ENCODE measurements at regions not wholly inside any gene's neighbourhood (a gene's known extent, or its start where the extent isn't known, plus 50 kb on each side); places are given as distances from the start of the nearest gene placed in this dataset.

- Histone ChIP-seq H3K9me3 (ENCODE audit: control extremely low read depth in 1 of 3, control insufficient read depth in 2 of 3, insufficient read depth in 1 of 3, low read length in 2 of 3) (peaks cover 0 to 18% (median 0%) of the 10 kb centered on the region in 3 donors), H4K20me1 (ENCODE audit: control insufficient read depth, insufficient read depth, low read length, poor library complexity, severe bottlenecking) (no peaks in the 10 kb centered on the region), H3K4me3 (ENCODE audit: control extremely low read depth in 1 of 5, extremely low read depth in 1 of 5, insufficient read depth in 1 of 5, low read depth in 2 of 5, low read length in 4 of 5) (no peak overlapping the region), H2AFZ (ENCODE audit: insufficient read depth, low read depth, low read length, poor library complexity, severe bottlenecking) (no peak overlapping the region), H3K4me2 (replicated peaks; ENCODE audit: low read depth, low read length, poor library complexity, severe bottlenecking) (no peak overlapping the region), H3K27ac (ENCODE audit: low read length in 2 of 2) (no peak overlapping the region), H3K79me2 (ENCODE audit: control insufficient read depth, insufficient read depth, low read length) (no peaks in the 10 kb centered on the region), H3K36me3 (replicated peaks in 1 of 2; ENCODE audit: control extremely low read depth in 1 of 2, control insufficient read depth in 1 of 2, extremely low read depth in 1 of 2, insufficient read depth in 2 of 2, low read length in 1 of 2) (no peaks in the 10 kb centered on the region), H3K4me1 (ENCODE audit: control insufficient read depth in 2 of 2, insufficient read depth in 2 of 2, low read length in 2 of 2) (peaks cover 36 to 44% of the 10 kb centered on the region in 2 donors), H3K27me3 (replicated peaks in 1 of 4; ENCODE audit: control extremely low read depth in 1 of 4, control insufficient read depth in 3 of 4, insufficient read depth in 4 of 4, low read length in 3 of 4) (no peaks in the 10 kb centered on the region), H3K9ac (ENCODE audit: low read length) (no peak overlapping the region)
- Mint-ChIP-seq H3K4me3 (no peak overlapping the region), H3K4me1 (peaks cover 46% of the 10 kb centered on the region), H3K9me3 (ENCODE audit: insufficient read depth) (no peaks in the 10 kb centered on the region), H3K27me3 (peaks cover 3% of the 10 kb centered on the region), H3K27ac (peak overlapping the region; percentile 59)
- 84% methylated on average over 5 of the region's 5 CpGs for WGBS (ENCODE audit: insufficient coverage)
- POLR2A ChIA-PET: no interaction called here
- intact Hi-C loops (cut with micrococcal nuclease): no loop called here
- no peak for DNase-seq
- ATAC-seq (ENCODE audit: low read depth): no peak
- TF ChIP-seq CTCF (IDR thresholded peaks at IDR 0.05) (no peak), EZH2 (IDR thresholded peaks at IDR 0.05; ENCODE audit: borderline replicate concordance, insufficient read depth, low read depth, low read length, poor library complexity, severe bottlenecking) (no peak)
- CTCF ChIA-PET: no interaction called here
These were observed 1340.1 kb downstream of the TBC1D22A start for GRCh38 chr22:48102581-48102980.

DNA sequence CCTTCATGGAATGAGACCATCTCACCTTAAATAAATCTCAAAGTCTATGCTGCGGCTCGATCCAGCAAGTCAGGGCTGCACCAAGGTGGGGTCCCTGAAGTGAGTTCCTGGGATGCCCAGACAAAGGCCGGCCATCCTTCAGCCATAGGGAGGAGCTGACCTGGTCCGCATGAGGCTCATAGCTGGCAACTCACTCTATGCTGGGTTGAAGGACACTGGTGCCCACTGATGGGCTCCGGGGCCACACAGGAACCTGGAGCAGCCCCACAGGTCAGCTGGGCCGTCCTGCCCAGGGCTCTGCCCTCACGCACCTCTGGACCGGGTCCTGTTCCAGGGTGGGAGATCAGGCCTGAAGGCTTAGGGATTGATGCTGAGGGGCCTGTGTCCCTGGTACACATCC is 1339.3 kb downstream of the TBC1D22A start:
- peaks cover 3% of the 10 kb centered on the region for H3K27me3 Mint-ChIP-seq
- Histone ChIP-seq H3K4me1 (ENCODE audit: control insufficient read depth in 2 of 2, insufficient read depth in 2 of 2, low read length in 2 of 2) (peaks cover 45 to 52% of the 10 kb centered on the region in 2 donors), H3K4me3 (ENCODE audit: control extremely low read depth in 1 of 5, extremely low read depth in 1 of 5, insufficient read depth in 1 of 5, low read depth in 2 of 5, low read length in 4 of 5) (no peak overlapping the region), H3K9me3 (ENCODE audit: control extremely low read depth in 1 of 3, control insufficient read depth in 2 of 3, insufficient read depth in 1 of 3, low read length in 2 of 3) (peaks cover 0 to 22% (median 0%) of the 10 kb centered on the region in 3 donors), H3K4me2 (replicated peaks; ENCODE audit: low read depth, low read length, poor library complexity, severe bottlenecking) (no peak overlapping the region), H3K27me3 (replicated peaks in 1 of 4; ENCODE audit: control extremely low read depth in 1 of 4, control insufficient read depth in 3 of 4, insufficient read depth in 4 of 4, low read length in 3 of 4) (no peaks in the 10 kb centered on the region), H3K27ac (ENCODE audit: low read length in 2 of 2) (no peak overlapping the region), H3K9ac (ENCODE audit: low read length) (no peak overlapping the region), H3K36me3 (replicated peaks in 1 of 2; ENCODE audit: control extremely low read depth in 1 of 2, control insufficient read depth in 1 of 2, extremely low read depth in 1 of 2, insufficient read depth in 2 of 2, low read length in 1 of 2) (no peaks in the 10 kb centered on the region), H2AFZ (ENCODE audit: insufficient read depth, low read depth, low read length, poor library complexity, severe bottlenecking) (no peak overlapping the region), H3K79me2 (ENCODE audit: control insufficient read depth, insufficient read depth, low read length) (no peaks in the 10 kb centered on the region), H4K20me1 (ENCODE audit: control insufficient read depth, insufficient read depth, low read length, poor library complexity, severe bottlenecking) (no peaks in the 10 kb centered on the region)
- no peak overlapping the region for H3K27ac Mint-ChIP-seq
- TF ChIP-seq EZH2 (IDR thresholded peaks at IDR 0.05; ENCODE audit: borderline replicate concordance, insufficient read depth, low read depth, low read length, poor library complexity, severe bottlenecking) (no peak), CTCF (IDR thresholded peaks at IDR 0.05) (no peak)
- intact Hi-C loops (cut with micrococcal nuclease): no loop called here
- peaks cover 55% of the 10 kb centered on the region for H3K4me1 Mint-ChIP-seq
- ChIA-PET CTCF (no interaction called here), POLR2A (no interaction called here)
- no peak overlapping the region for H3K4me3 Mint-ChIP-seq
- H3K9me3 Mint-ChIP-seq (ENCODE audit: insufficient read depth): no peaks in the 10 kb centered on the region
- DNase-seq: no peak
- no peak for ATAC-seq (ENCODE audit: low read depth)
- WGBS (ENCODE audit: insufficient coverage): 100% methylated on average over 8 of the region's 8 CpGs
